Prostate gland (tissue), 2 donors: ENCODE measurements at regions not wholly inside any gene's neighbourhood (a gene's known extent, or its start where the extent isn't known, plus 50 kb on each side); places are given as distances from the start of the nearest gene placed in this dataset.

Experiments used
- DNase-seq: peaks from one replicate; pipeline ENCODE4 v3.0.0-alpha.2; 2019; ENCODE audit warnings: low spot score
- H3K27ac ChIP-seq, 2 donors: fragments of 200-600 bp; sonication (generic); 2 replicates each; pipeline ENCODE4 v1.5.1; 2017 to 2019
- H3K27me3 ChIP-seq: fragments of 200-600 bp; sonication (generic); replicated peaks from 2 replicates; pipeline ENCODE4 v1.5.1; 2019; ENCODE audit not compliant: insufficient read depth
- H3K36me3 ChIP-seq, 2 donors: fragments of 200-600 bp; sonication (generic); 1 replicate in 1 of 2; 2 replicates in 1 of 2; pipeline versions ENCODE4 v1.5.1 to v1.8.1; 2017 to 2019
- H3K4me1 ChIP-seq: fragments of 200-600 bp; sonication (generic); replicated peaks from 2 replicates; pipeline ENCODE4 v1.5.1; 2019
- H3K4me3 ChIP-seq, 2 donors: fragments of 200-600 bp; sonication (generic); 2 replicates each; pipeline ENCODE4 v1.5.1; 2017 to 2019
- H3K9me3 ChIP-seq: fragments of 200-600 bp; sonication (generic); 2 replicates; pipeline ENCODE4 v1.5.1; 2017
- CTCF ChIP-seq, 4 experiments: fragments of 200-600 bp in 2 of 4; fragments of 450-650 bp in 2 of 4; sonication (generic) in 2 of 4; IDR thresholded peaks; 1 replicate in 3 of 4; 2 replicates in 1 of 4; pipeline ENCODE4 v1.5.1; 2016 to 2019; ENCODE audit warnings: antibody characterized with exemption in 4 of 4, mild to moderate bottlenecking in 2 of 4, moderate library complexity in 2 of 4
- POLR2A ChIP-seq: fragments of 450-650 bp; IDR thresholded peaks from one replicate; pipeline ENCODE4 v1.6.1; 2016; ENCODE audit warnings: antibody characterized with exemption, mild to moderate bottlenecking
- POLR2AphosphoS5 ChIP-seq: sonication (generic); formaldehyde crosslinking; IDR thresholded peaks from one replicate; pipeline ENCODE4 v1.6.1; 2017; ENCODE audit warnings: antibody characterized with exemption
- WGBS: methylation state at CpG from one replicate; pipeline ENCODE4 v1.1.5; 2018; 5-methylcytosine and 5-hydroxymethylcytosine counted together
- intact Hi-C: fragments of 100-400 bp; cut with DNase I; formaldehyde crosslinking; loops from one replicate; pipeline ENCODE4 v1.14.2; 2022

- H3K9me3 ChIP-seq, result no peaks in the 10 kb centered on the region
- no peaks in the 10 kb centered on the region for H3K4me1 ChIP-seq
- intact Hi-C loops, result no loop called here
- DNase-seq, result no peak
- 93% methylated on average over 4 of the region's 4 CpGs for WGBS
- no peaks in the 10 kb centered on the region for H3K27me3 ChIP-seq
- H3K27ac ChIP-seq, result no peak overlapping the region
- H3K4me3 ChIP-seq, result no peak overlapping the region
- no peaks in the 10 kb centered on the region for H3K36me3 ChIP-seq
- TF ChIP-seq POLR2AphosphoS5, result no peak
- no peak for TF ChIP-seq POLR2A
- no peak for TF ChIP-seq CTCF (IDR thresholded peaks at IDR 0.05)
These were observed 426.9 kb downstream of the HTR1B start for GRCh38 chr6:77036400-77036799.

- Histone ChIP-seq H3K4me1 (no peaks in the 10 kb centered on the region), H3K4me3 (no peak overlapping the region), H3K9me3 (no peaks in the 10 kb centered on the region), H3K27me3 (no peaks in the 10 kb centered on the region), H3K27ac (no peak overlapping the region), H3K36me3 (no peaks in the 10 kb centered on the region)
- intact Hi-C loops, result no loop called here
- DNase-seq, result no peak
- 39% methylated on average over 5 of the region's 5 CpGs for WGBS
- TF ChIP-seq POLR2AphosphoS5 (no peak), CTCF (IDR thresholded peaks at IDR 0.05) (no peak), POLR2A (no peak)
These were observed 429.1 kb downstream of the HTR1B start for GRCh38 chr6:77034161-77034560.

- H3K4me1 ChIP-seq, result no peaks in the 10 kb centered on the region
- H3K9me3 ChIP-seq, result no peaks in the 10 kb centered on the region
- no peak for DNase-seq
- no peak overlapping the region for H3K4me3 ChIP-seq
- 78% methylated on average over 7 of the region's 7 CpGs for WGBS
- no peak for TF ChIP-seq POLR2AphosphoS5
- no peak for TF ChIP-seq CTCF (IDR thresholded peaks at IDR 0.05)
- TF ChIP-seq POLR2A, result no peak
- no peaks in the 10 kb centered on the region for H3K27me3 ChIP-seq
- H3K36me3 ChIP-seq, result no peaks in the 10 kb centered on the region
- intact Hi-C loops, result no loop called here
- no peak overlapping the region for H3K27ac ChIP-seq
These were observed 432.2 kb downstream of the HTR1B start for GRCh38 chr6:77030929-77031674.

DNA sequence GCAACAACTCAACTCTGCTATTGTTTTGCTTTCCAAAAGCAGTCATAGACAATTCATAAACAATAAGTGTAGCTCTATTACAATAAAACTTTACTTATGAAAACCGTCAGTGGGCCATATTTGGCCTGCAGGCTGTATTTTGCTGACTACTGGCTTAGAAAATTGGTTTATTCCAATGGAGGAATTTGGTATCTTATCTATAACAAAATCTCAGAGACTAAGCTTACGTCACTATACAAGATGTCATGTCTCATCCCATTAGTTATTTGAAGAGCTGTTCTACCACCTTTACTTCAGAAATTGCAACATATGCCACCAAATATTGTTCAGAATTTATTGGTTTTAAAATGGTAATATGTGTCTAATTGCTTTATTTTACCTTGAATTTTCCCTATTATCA is 436.9 kb downstream of the HTR1B start:
- 44% methylated on average over 2 of the region's 2 CpGs for WGBS
- Histone ChIP-seq H3K4me3 (no peak overlapping the region), H3K36me3 (no peaks in the 10 kb centered on the region), H3K27ac (no peak overlapping the region), H3K4me1 (no peaks in the 10 kb centered on the region), H3K9me3 (no peaks in the 10 kb centered on the region), H3K27me3 (no peaks in the 10 kb centered on the region)
- intact Hi-C loops, result no loop called here
- no peak for TF ChIP-seq POLR2AphosphoS5
- no peak for TF ChIP-seq CTCF (IDR thresholded peaks at IDR 0.05)
- TF ChIP-seq POLR2A, result no peak
- DNase-seq, result no peak

- TF ChIP-seq CTCF (IDR thresholded peaks at IDR 0.05) (no peak), POLR2A (no peak)
- Histone ChIP-seq H3K27me3 (no peaks in the 10 kb centered on the region), H3K4me3 (no peak overlapping the region), H3K36me3 (no peaks in the 10 kb centered on the region), H3K9me3 (no peaks in the 10 kb centered on the region), H3K4me1 (no peaks in the 10 kb centered on the region), H3K27ac (no peak overlapping the region)
- WGBS, result 88% methylated on average over 3 of the region's 3 CpGs
- no peak for DNase-seq
- intact Hi-C loops, result no loop called here
These were observed 437.5 kb downstream of the HTR1B start for GRCh38 chr6:77025736-77026223.
